SK-N-MC (cell line): ENCODE measurements at regions not wholly inside any gene's neighbourhood (a gene's known extent, or its start where the extent isn't known, plus 50 kb on each side); places are given as distances from the start of the nearest gene placed in this dataset.

Source experiments
- EZH2 ChIP-seq: fragments of 200-600 bp; sonication (generic); IDR thresholded peaks from one replicate; pipeline ENCODE4 v1.6.1; 2017; ENCODE audit warnings: antibody characterized with exemption
- POLR2AphosphoS5 ChIP-seq: IDR thresholded peaks from 2 replicates; pipeline ENCODE4 v1.6.1; 2012; ENCODE audit warnings: mild to moderate bottlenecking, low read depth, low read length, borderline replicate concordance

GRCh38 chr6:1139155-1139890 lies 172.6 kb upstream of the FOXQ1 start:
- TF ChIP-seq POLR2AphosphoS5 (no peak), EZH2 (no peak)
